ENCODE measurements at regions not wholly inside any gene's neighbourhood (a gene's known extent, or its start where the extent isn't known, plus 50 kb on each side); places are given as distances from the start of the nearest gene placed in this dataset.
"Not testable (repeated sequence)": the region's sequence is repeated elsewhere in the genome, so short reads cannot be mapped to it uniquely, and the experiment has no call there.

- peak in 1 of 2 experiments; percentile 32 for DNase-seq
These were observed 183.4 kb downstream of the OR4M2 start for GRCh38 chr15:22263738-22264137.

- DNase-seq: not testable (repeated sequence)
These were observed 183.9 kb downstream of the OR4M2 start for GRCh38 chr15:22264272-22264671.

- DNase-seq: peak; percentile 50 to 56
These were observed 185.0 kb downstream of the OR4M2 start for GRCh38 chr15:22265056-22265945.

GRCh38 chr15:22265970-22266369 is 185.6 kb downstream of the OR4M2 start:
- DNase-seq: no peak

GRCh38 chr15:22267761-22268160 is 187.4 kb downstream of the OR4M2 start:
- DNase-seq: no peak

- not testable (repeated sequence) for DNase-seq
These were observed 187.9 kb downstream of the OR4M2 start for GRCh38 chr15:22268201-22268600.

GRCh38 chr15:22268654-22269053 is 188.3 kb downstream of the OR4M2 start:
- DNase-seq: not testable (repeated sequence)

- DNase-seq: not testable (repeated sequence)
These were observed 186.2 kb upstream of the GOLGA6L22 start for GRCh38 chr15:22272286-22273160.

GRCh38 chr15:22273185-22273584 is 185.5 kb upstream of the GOLGA6L22 start:
- not testable (repeated sequence) for DNase-seq

GRCh38 chr15:22274376-22274775 is 184.3 kb upstream of the GOLGA6L22 start:
- DNase-seq: not testable (repeated sequence)

GRCh38 chr15:22280770-22281169 is 177.9 kb upstream of the GOLGA6L22 start:
- DNase-seq: not testable (repeated sequence)

- not testable (repeated sequence) for DNase-seq
These were observed 175.7 kb upstream of the GOLGA6L22 start for GRCh38 chr15:22282794-22283533.

- DNase-seq: not testable (repeated sequence)
These were observed 173.8 kb upstream of the GOLGA6L22 start for GRCh38 chr15:22284795-22285420.

- not testable (repeated sequence) for DNase-seq
These were observed 167.6 kb upstream of the GOLGA6L22 start for GRCh38 chr15:22291054-22291453.

GRCh38 chr15:22303112-22303511 is 155.6 kb upstream of the GOLGA6L22 start:
- DNase-seq: not testable (repeated sequence)

Measured in activated T-cell treated with anti-CD3 and anti-CD28 coated beads, Interleukin-2, amount 50 U/mL, for 48 hours (primary cell).